CD4-positive, CD25-positive, alpha-beta regulatory T cell (primary cell): ENCODE measurements at regions not wholly inside any gene's neighbourhood (a gene's known extent, or its start where the extent isn't known, plus 50 kb on each side); places are given as distances from the start of the nearest gene placed in this dataset.

Experiments
- ATAC-seq, 2 donors: fragments of 150-1000 bp; cut with Tn5 transposase; one replicate each; pipeline ENCODE4 v1.10.0; 2021; ENCODE audit warnings: low read depth in 2 of 2, moderate number of reproducible peaks in 2 of 2, moderate library complexity in 1 of 2
- DNase-seq, 3 donors: peaks; one replicate each; pipeline versions ENCODE4 v3.0.0 to v3.0.0-alpha.2; 2012 to 2022; ENCODE audit warnings: mixed read lengths in 1 of 3
- H3K27ac ChIP-seq: one replicate; pipeline ENCODE4 v1.7.0; 2013; ENCODE audit warnings: mild to moderate bottlenecking, low read length; ENCODE audit not compliant: insufficient read depth, poor library complexity, severe bottlenecking
- H3K27me3 ChIP-seq: one replicate; pipeline ENCODE4 v1.7.0; 2013; ENCODE audit warnings: low read length; ENCODE audit not compliant: control insufficient read depth, insufficient read depth
- H3K36me3 ChIP-seq: one replicate; pipeline ENCODE4 v1.7.0; 2013; ENCODE audit warnings: mild to moderate bottlenecking, low read length, moderate library complexity; ENCODE audit not compliant: control insufficient read depth, insufficient read depth
- H3K4me1 ChIP-seq: 2 replicates; pipeline ENCODE4 v1.7.0; 2013; ENCODE audit warnings: mild to moderate bottlenecking, low read length; ENCODE audit not compliant: insufficient read depth, control insufficient read depth, poor library complexity, severe bottlenecking
- H3K4me3 ChIP-seq: one replicate; pipeline ENCODE4 v1.7.0; 2013; ENCODE audit warnings: low read depth, mild to moderate bottlenecking, low read length, moderate library complexity
- H3K9me3 ChIP-seq, 2 experiments: 1 replicate in 1 of 2; 2 replicates in 1 of 2; pipeline ENCODE4 v1.7.0; 2013; ENCODE audit warnings: low read length in 2 of 2, mild to moderate bottlenecking in 1 of 2, moderate library complexity in 1 of 2; ENCODE audit not compliant: control insufficient read depth in 2 of 2
- H3K27ac Mint-ChIP-seq, 3 donors: one replicate each; pipeline ENCODE4 v1.8.0; 2020 to 2022; ENCODE audit warnings: mild to moderate bottlenecking in 3 of 3, mixed read lengths in 3 of 3, moderate library complexity in 2 of 3
- H3K27me3 Mint-ChIP-seq: one replicate; pipeline ENCODE4 v1.8.0; 2022; ENCODE audit warnings: mild to moderate bottlenecking, mixed read lengths
- H3K36me3 Mint-ChIP-seq: one replicate; pipeline ENCODE4 v1.8.0; 2020; ENCODE audit warnings: mixed read lengths
- H3K4me1 Mint-ChIP-seq, 4 donors: one replicate each; pipeline ENCODE4 v1.8.0; 2020 to 2022; ENCODE audit warnings: mixed read lengths in 4 of 4, mild to moderate bottlenecking in 1 of 4
- H3K4me3 Mint-ChIP-seq, 4 donors: one replicate each; pipeline ENCODE4 v1.8.0; 2020 to 2022; ENCODE audit warnings: mild to moderate bottlenecking in 4 of 4, mixed read lengths in 4 of 4, moderate library complexity in 3 of 4
- H3K9me3 Mint-ChIP-seq, 7 donors: one replicate each; pipeline ENCODE4 v1.8.0; 2020 to 2022; ENCODE audit warnings: mixed read lengths in 7 of 7, mild to moderate bottlenecking in 3 of 7, moderate library complexity in 2 of 7

- Histone ChIP-seq H3K4me1 (no peaks in the 10 kb centered on the region), H3K36me3 (no peaks in the 10 kb centered on the region), H3K27ac (no peak overlapping the region), H3K4me3 (no peak overlapping the region), H3K27me3 (no peaks in the 10 kb centered on the region), H3K9me3 (no peaks in the 10 kb centered on the region)
- no peak for ATAC-seq
- Mint-ChIP-seq H3K4me3 (no peak overlapping the region), H3K36me3 (no peaks in the 10 kb centered on the region), H3K27me3 (no peaks in the 10 kb centered on the region), H3K27ac (no peak overlapping the region), H3K4me1 (no peaks in the 10 kb centered on the region), H3K9me3 (peaks cover 0 to 4% (median 0%) of the 10 kb centered on the region in 7 donors)
- DNase-seq = no peak
These were observed 759.0 kb downstream of the LTN1 start for GRCh38 chr21:28233536-28234220.

- no peaks in the 10 kb centered on the region for H3K27me3 Mint-ChIP-seq
- H3K4me1 Mint-ChIP-seq = no peaks in the 10 kb centered on the region
- Histone ChIP-seq H3K27me3 (no peaks in the 10 kb centered on the region), H3K4me1 (no peaks in the 10 kb centered on the region), H3K27ac (no peak overlapping the region), H3K36me3 (no peaks in the 10 kb centered on the region), H3K9me3 (no peaks in the 10 kb centered on the region), H3K4me3 (no peak overlapping the region)
- DNase-seq (no peak), ATAC-seq (no peak)
- H3K9me3 Mint-ChIP-seq = peaks cover 0 to 6% (median 1%) of the 10 kb centered on the region in 7 donors
- H3K36me3 Mint-ChIP-seq = no peaks in the 10 kb centered on the region
- no peak overlapping the region for H3K27ac Mint-ChIP-seq
- no peak overlapping the region for H3K4me3 Mint-ChIP-seq
These were observed 762.1 kb downstream of the LTN1 start for GRCh38 chr21:28230559-28230958.

GRCh38 chr21:28229814-28230213 is 762.9 kb downstream of the LTN1 start:
- Histone ChIP-seq H3K4me1 (no peaks in the 10 kb centered on the region), H3K4me3 (no peak overlapping the region), H3K9me3 (no peaks in the 10 kb centered on the region), H3K27ac (no peak overlapping the region), H3K36me3 (no peaks in the 10 kb centered on the region), H3K27me3 (no peaks in the 10 kb centered on the region)
- DNase-seq (no peak), ATAC-seq (no peak)
- Mint-ChIP-seq H3K27ac (no peak overlapping the region), H3K4me3 (no peak overlapping the region), H3K9me3 (peaks cover 0 to 6% (median 1%) of the 10 kb centered on the region in 7 donors), H3K4me1 (no peaks in the 10 kb centered on the region), H3K27me3 (no peaks in the 10 kb centered on the region), H3K36me3 (no peaks in the 10 kb centered on the region)

- Histone ChIP-seq H3K27me3 (no peaks in the 10 kb centered on the region), H3K9me3 (no peaks in the 10 kb centered on the region), H3K4me3 (no peak overlapping the region), H3K36me3 (no peaks in the 10 kb centered on the region), H3K4me1 (no peaks in the 10 kb centered on the region), H3K27ac (no peak overlapping the region)
- Mint-ChIP-seq H3K4me1 (no peaks in the 10 kb centered on the region), H3K27ac (no peak overlapping the region), H3K9me3 (peaks cover 0 to 6% (median 1%) of the 10 kb centered on the region in 7 donors), H3K36me3 (no peaks in the 10 kb centered on the region), H3K27me3 (no peaks in the 10 kb centered on the region), H3K4me3 (no peak overlapping the region)
- ATAC-seq (no peak), DNase-seq (no peak)
These were observed 764.1 kb downstream of the LTN1 start for GRCh38 chr21:28228636-28228995.

- H3K27me3 Mint-ChIP-seq = no peaks in the 10 kb centered on the region
- DNase-seq = no peak
- no peaks in the 10 kb centered on the region for H3K4me1 Mint-ChIP-seq
- no peak overlapping the region for H3K4me3 Mint-ChIP-seq
- H3K27ac ChIP-seq = no peak overlapping the region
- no peaks in the 10 kb centered on the region for H3K36me3 Mint-ChIP-seq
- no peaks in the 10 kb centered on the region for H3K4me1 ChIP-seq
- H3K9me3 ChIP-seq = no peaks in the 10 kb centered on the region
- ATAC-seq = no peak
- no peak overlapping the region for H3K27ac Mint-ChIP-seq
- H3K4me3 ChIP-seq = no peak overlapping the region
- H3K9me3 Mint-ChIP-seq = peaks cover 0 to 6% (median 0%) of the 10 kb centered on the region in 7 donors
- no peaks in the 10 kb centered on the region for H3K27me3 ChIP-seq
- no peaks in the 10 kb centered on the region for H3K36me3 ChIP-seq
These were observed 764.6 kb downstream of the LTN1 start for GRCh38 chr21:28227881-28228635.

GRCh38 chr21:28226563-28226962 is 766.1 kb downstream of the LTN1 start:
- Mint-ChIP-seq H3K4me1 (no peaks in the 10 kb centered on the region), H3K9me3 (peaks cover 0 to 4% (median 0%) of the 10 kb centered on the region in 7 donors), H3K36me3 (no peaks in the 10 kb centered on the region), H3K4me3 (no peak overlapping the region), H3K27me3 (no peaks in the 10 kb centered on the region), H3K27ac (no peak overlapping the region)
- Histone ChIP-seq H3K4me3 (no peak overlapping the region), H3K27ac (no peak overlapping the region), H3K27me3 (no peaks in the 10 kb centered on the region), H3K4me1 (no peaks in the 10 kb centered on the region), H3K9me3 (no peaks in the 10 kb centered on the region), H3K36me3 (no peaks in the 10 kb centered on the region)
- DNase-seq (no peak), ATAC-seq (no peak)

GRCh38 chr21:28224191-28224726 is 768.4 kb downstream of the LTN1 start:
- Mint-ChIP-seq H3K4me1 (no peaks in the 10 kb centered on the region), H3K27ac (no peak overlapping the region), H3K36me3 (no peaks in the 10 kb centered on the region), H3K4me3 (no peak overlapping the region), H3K27me3 (no peaks in the 10 kb centered on the region), H3K9me3 (peaks cover 0 to 2% (median 0%) of the 10 kb centered on the region in 7 donors)
- no peak for ATAC-seq
- Histone ChIP-seq H3K27ac (no peak overlapping the region), H3K27me3 (no peaks in the 10 kb centered on the region), H3K9me3 (no peaks in the 10 kb centered on the region), H3K36me3 (no peaks in the 10 kb centered on the region), H3K4me1 (no peaks in the 10 kb centered on the region), H3K4me3 (no peak overlapping the region)
- DNase-seq = no peak
